Epithelial cell of proximal tubule (primary cell): ENCODE measurements at regions not wholly inside any gene's neighbourhood (a gene's known extent, or its start where the extent isn't known, plus 50 kb on each side); places are given as distances from the start of the nearest gene placed in this dataset.
"Not testable (repeated sequence)": the region's sequence is repeated elsewhere in the genome, so short reads cannot be mapped to it uniquely, and the experiment has no call there.

Source experiments
- DNase-seq: peaks from one replicate; pipeline ENCODE4 v3.0.0-alpha.2; 2011; ENCODE audit warnings: low read depth
- H3K4me3 ChIP-seq: 2 replicates; pipeline ENCODE4 v1.5.1; 2011; ENCODE audit warnings: low read depth, mild to moderate bottlenecking, low read length
- CTCF ChIP-seq: conservative IDR thresholded peaks from 2 replicates; pipeline ENCODE4 v1.5.1; 2012; ENCODE audit warnings: low read depth, mild to moderate bottlenecking, low read length

GRCh38 chr12:131333621-131334440, 377.1 kb upstream of the SFSWAP start:
- DNase-seq, result no peak
- TF ChIP-seq CTCF, result no peak
- H3K4me3 ChIP-seq, result no peak overlapping the region

- H3K4me3 ChIP-seq, result no peak overlapping the region
- no peak for TF ChIP-seq CTCF
- no peak for DNase-seq
These were observed 376.1 kb upstream of the SFSWAP start for GRCh38 chr12:131334835-131335234.

- H3K4me3 ChIP-seq, result no peak overlapping the region
- no peak for TF ChIP-seq CTCF
- DNase-seq, result no peak
These were observed 375.4 kb upstream of the SFSWAP start for GRCh38 chr12:131335456-131335855.

GRCh38 chr12:131337861-131338260, 373.0 kb upstream of the SFSWAP start:
- not testable (repeated sequence) for H3K4me3 ChIP-seq, DNase-seq

GRCh38 chr12:131340616-131341210, 370.2 kb upstream of the SFSWAP start:
- no peak for DNase-seq
- no peak for TF ChIP-seq CTCF
- no peak overlapping the region for H3K4me3 ChIP-seq

GRCh38 chr12:131341608-131342007, 369.3 kb upstream of the SFSWAP start:
- H3K4me3 ChIP-seq, DNase-seq: not testable (repeated sequence)

- not testable (repeated sequence) for DNase-seq
These were observed 367.5 kb upstream of the SFSWAP start for GRCh38 chr12:131343436-131343835.

GRCh38 chr12:131344715-131345520, 366.0 kb upstream of the SFSWAP start:
- DNase-seq, H3K4me3 ChIP-seq: not testable (repeated sequence)

More at GRCh38 chr12:131343436-131343835, 367.5 kb upstream of the SFSWAP start:
- H3K4me3 ChIP-seq, result not testable (repeated sequence)
